HepG2 (cell line): ENCODE measurements at regions not wholly inside any gene's neighbourhood (a gene's known extent, or its start where the extent isn't known, plus 50 kb on each side); places are given as distances from the start of the nearest gene placed in this dataset.

Experiments used
- ATAC-seq: fragments of 200-7000 bp; cut with Tn5 transposase; 3 replicates; pipeline ENCODE4 v1.9.1; 2020; ENCODE audit warnings: mild to moderate bottlenecking, moderate library complexity
- BruUV-seq: library from RNA; stranded (reverse); fragments of 400-500 nt; replicated peaks from 2 replicates; lab custom pipeline; 2021; lab: Mats Ljungman, UMichigan
- CTCF ChIA-PET: fragments of 300-600 bp; formaldehyde crosslinking; extraction: SDS; loops from one replicate; lab custom pipeline; 2021; ENCODE audit warnings: low total read pairs, inconsistent platforms, low intra/inter-chr PET ratio; lab: Yijun Ruan, JAX
- POLR2A ChIA-PET: fragments of 350-600 bp; sonication (Branson Sonifier 250); formaldehyde crosslinking; loops from one replicate; lab custom pipeline; 2020; ENCODE audit warnings: antibody characterized with exemption, inconsistent platforms; lab: Yijun Ruan, JAX
- DNase-seq: peaks from one replicate; pipeline ENCODE4 v3.0.0-alpha.2; 2015; ENCODE audit warnings: low spot score
- FAIRE-seq: peaks from 3 replicates; lab custom pipeline; 2011; peaks lifted over from hg19 to GRCh38; lab: Jason Lieb, UNC
- H2AFZ ChIP-seq: one replicate; pipeline ENCODE4 v1.6.1; 2011; ENCODE audit warnings: low read length, inconsistent platforms
- H3K27ac ChIP-seq: fragments of 300-600 bp; 3 replicates; pipeline ENCODE4 v1.8.0; 2011; ENCODE audit warnings: mixed run types, mild to moderate bottlenecking, mixed read lengths, low read length, inconsistent platforms; ENCODE audit not compliant: insufficient read depth; ENCODE audit errors: extremely low read length
- H3K27me3 ChIP-seq, 2 experiments: fragments of 200-600 bp in 1 of 2; 2 replicates in 1 of 2; 3 replicates in 1 of 2; pipeline versions ENCODE4 v1.6.0 to v1.8.0; 2011; ENCODE audit warnings: low read length in 2 of 2, mild to moderate bottlenecking in 2 of 2, moderate library complexity in 2 of 2, inconsistent platforms in 1 of 2; ENCODE audit not compliant: insufficient read depth in 2 of 2, control insufficient read depth in 1 of 2
- H3K36me3 ChIP-seq, 2 experiments: fragments of 200-600 bp in 1 of 2; replicated peaks in 1 of 2; 2 replicates in 1 of 2; 3 replicates in 1 of 2; pipeline versions ENCODE4 v1.5.1 to v1.8.0; 2011; ENCODE audit warnings: low read length in 2 of 2, inconsistent platforms in 1 of 2; ENCODE audit not compliant: insufficient read depth in 2 of 2, control insufficient read depth in 1 of 2
- H3K4me1 ChIP-seq: 2 replicates; pipeline ENCODE4 v1.5.1; 2012; ENCODE audit warnings: low read length, inconsistent platforms; ENCODE audit not compliant: insufficient read depth
- H3K4me2 ChIP-seq: 2 replicates; pipeline ENCODE4 v1.6.0; 2011; ENCODE audit warnings: low read depth, low read length, inconsistent platforms
- H3K4me3 ChIP-seq, 3 experiments: fragments of 200-600 bp in 1 of 3; sonication (generic), shearing (Covaris generic) in 1 of 3; replicated peaks in 1 of 3; 2 replicates each; pipeline ENCODE4 v1.5.1; 2011 to 2016; ENCODE audit warnings: low read length in 3 of 3, inconsistent platforms in 2 of 3, low read depth in 2 of 3, mild to moderate bottlenecking in 2 of 3, control low read depth in 1 of 3, mixed read lengths in 1 of 3; ENCODE audit not compliant: insufficient read depth in 1 of 3
- H3K79me2 ChIP-seq: one replicate; pipeline ENCODE4 v1.6.1; 2011; ENCODE audit warnings: low read length, inconsistent platforms; ENCODE audit not compliant: insufficient read depth
- H3K9ac ChIP-seq: 2 replicates; pipeline ENCODE4 v1.6.0; 2011; ENCODE audit warnings: mild to moderate bottlenecking, low read depth, low read length, inconsistent platforms; ENCODE audit not compliant: insufficient read depth
- H3K9me3 ChIP-seq: 2 replicates; pipeline ENCODE4 v1.5.1; 2012; ENCODE audit warnings: mild to moderate bottlenecking, low read length
- H4K20me1 ChIP-seq: 2 replicates; pipeline ENCODE4 v1.6.0; 2011; ENCODE audit warnings: inconsistent platforms, mild to moderate bottlenecking, low read length, moderate library complexity; ENCODE audit not compliant: insufficient read depth
- NFKB2 ChIP-seq: sonication (generic); formaldehyde crosslinking; IDR thresholded peaks from 2 replicates; pipeline ENCODE4 v1.4.0; 2020; ENCODE audit warnings: missing genetic modification reagents, borderline replicate concordance
- U2AF1 ChIP-seq: fragments of 200-400 bp; formaldehyde crosslinking; optimal IDR thresholded peaks from 2 replicates; pipeline ENCODE3; 2017; ENCODE audit warnings: mild to moderate bottlenecking, low read depth, low read length
- ZNF646 ChIP-seq: sonication (generic); formaldehyde crosslinking; IDR thresholded peaks from 2 replicates; pipeline ENCODE4 v1.9.0; 2021; ENCODE audit warnings: mild to moderate bottlenecking, missing genetic modification reagents
- ZNF746 ChIP-seq: sonication (generic); formaldehyde crosslinking; IDR thresholded peaks from 2 replicates; pipeline ENCODE4 v1.8.0; 2022; ENCODE audit warnings: mild to moderate bottlenecking, missing genetic modification reagents
- WGBS: methylation state at CpG from one replicate; pipeline ENCODE4 v1.1.6; 2017; ENCODE audit warnings: low lambda C conversion rate; 5-methylcytosine and 5-hydroxymethylcytosine counted together
- in situ Hi-C: cut with HindIII; loops from 2 replicates; pipeline ENCODE4 v1.10.0; 2017; ENCODE audit warnings: low pct_unique_long_range_greater_than_20kb; ENCODE audit not compliant: extremely low pct_ligation_motif_present
- intact Hi-C: fragments of 100-400 bp; cut with micrococcal nuclease; formaldehyde crosslinking; loops from one replicate; pipeline ENCODE4 v1.10.0; 2022; ENCODE audit not compliant: unreplicated experiment
- TF ChIP-seq, protein P1 (sequence below): sonication (generic); formaldehyde crosslinking; IDR thresholded peaks from 2 replicates; pipeline ENCODE4 v1.5.0; 2020; ENCODE audit warnings: mild to moderate bottlenecking, missing genetic modification reagents, borderline replicate concordance
- TF ChIP-seq, protein P2 (sequence below): sonication (generic); formaldehyde crosslinking; IDR thresholded peaks from 2 replicates; pipeline ENCODE4 v1.5.0; 2020; ENCODE audit warnings: mild to moderate bottlenecking, missing genetic modification reagents, borderline replicate concordance

- Histone ChIP-seq H3K27me3 (no peaks in the 10 kb centered on the region), H3K79me2 (no peaks in the 10 kb centered on the region), H4K20me1 (no peaks in the 10 kb centered on the region), H3K4me3 (no peak overlapping the region), H2AFZ (no peak overlapping the region), H3K36me3 (no peaks in the 10 kb centered on the region), H3K27ac (no peak overlapping the region), H3K9me3 (no peaks in the 10 kb centered on the region), H3K4me1 (0 out of 2 replicates have a peak, but pooled peaks cover 5% of the 10 kb centered on the region), H3K9ac (no peak overlapping the region), H3K4me2 (no peak overlapping the region)
- BruUV-seq: no TSS peak
- intact Hi-C loops: no loop called here
- in situ Hi-C loops: no loop called here
- 5% methylated on average over 2 of the region's 2 CpGs for WGBS
- no peak for ATAC-seq
- TF ChIP-seq U2AF1 (no peak), ZNF746 (no peak), NFKB2 (no peak), ZNF646 (CRISPR knock-in tag) (no peak)
- TF ChIP-seq, protein P1, sequence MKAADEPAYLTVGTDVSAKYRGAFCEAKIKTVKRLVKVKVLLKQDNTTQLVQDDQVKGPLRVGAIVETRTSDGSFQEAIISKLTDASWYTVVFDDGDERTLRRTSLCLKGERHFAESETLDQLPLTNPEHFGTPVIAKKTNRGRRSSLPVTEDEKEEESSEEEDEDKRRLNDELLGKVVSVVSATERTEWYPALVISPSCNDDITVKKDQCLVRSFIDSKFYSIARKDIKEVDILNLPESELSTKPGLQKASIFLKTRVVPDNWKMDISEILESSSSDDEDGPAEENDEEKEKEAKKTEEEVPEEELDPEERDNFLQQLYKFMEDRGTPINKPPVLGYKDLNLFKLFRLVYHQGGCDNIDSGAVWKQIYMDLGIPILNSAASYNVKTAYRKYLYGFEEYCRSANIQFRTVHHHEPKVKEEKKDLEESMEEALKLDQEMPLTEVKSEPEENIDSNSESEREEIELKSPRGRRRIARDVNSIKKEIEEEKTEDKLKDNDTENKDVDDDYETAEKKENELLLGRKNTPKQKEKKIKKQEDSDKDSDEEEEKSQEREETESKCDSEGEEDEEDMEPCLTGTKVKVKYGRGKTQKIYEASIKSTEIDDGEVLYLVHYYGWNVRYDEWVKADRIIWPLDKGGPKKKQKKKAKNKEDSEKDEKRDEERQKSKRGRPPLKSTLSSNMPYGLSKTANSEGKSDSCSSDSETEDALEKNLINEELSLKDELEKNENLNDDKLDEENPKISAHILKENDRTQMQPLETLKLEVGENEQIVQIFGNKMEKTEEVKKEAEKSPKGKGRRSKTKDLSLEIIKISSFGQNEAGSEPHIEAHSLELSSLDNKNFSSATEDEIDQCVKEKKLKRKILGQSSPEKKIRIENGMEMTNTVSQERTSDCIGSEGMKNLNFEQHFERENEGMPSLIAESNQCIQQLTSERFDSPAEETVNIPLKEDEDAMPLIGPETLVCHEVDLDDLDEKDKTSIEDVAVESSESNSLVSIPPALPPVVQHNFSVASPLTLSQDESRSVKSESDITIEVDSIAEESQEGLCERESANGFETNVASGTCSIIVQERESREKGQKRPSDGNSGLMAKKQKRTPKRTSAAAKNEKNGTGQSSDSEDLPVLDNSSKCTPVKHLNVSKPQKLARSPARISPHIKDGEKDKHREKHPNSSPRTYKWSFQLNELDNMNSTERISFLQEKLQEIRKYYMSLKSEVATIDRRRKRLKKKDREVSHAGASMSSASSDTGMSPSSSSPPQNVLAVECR (CRISPR knock-in tag): no peak
- TF ChIP-seq, protein P2, sequence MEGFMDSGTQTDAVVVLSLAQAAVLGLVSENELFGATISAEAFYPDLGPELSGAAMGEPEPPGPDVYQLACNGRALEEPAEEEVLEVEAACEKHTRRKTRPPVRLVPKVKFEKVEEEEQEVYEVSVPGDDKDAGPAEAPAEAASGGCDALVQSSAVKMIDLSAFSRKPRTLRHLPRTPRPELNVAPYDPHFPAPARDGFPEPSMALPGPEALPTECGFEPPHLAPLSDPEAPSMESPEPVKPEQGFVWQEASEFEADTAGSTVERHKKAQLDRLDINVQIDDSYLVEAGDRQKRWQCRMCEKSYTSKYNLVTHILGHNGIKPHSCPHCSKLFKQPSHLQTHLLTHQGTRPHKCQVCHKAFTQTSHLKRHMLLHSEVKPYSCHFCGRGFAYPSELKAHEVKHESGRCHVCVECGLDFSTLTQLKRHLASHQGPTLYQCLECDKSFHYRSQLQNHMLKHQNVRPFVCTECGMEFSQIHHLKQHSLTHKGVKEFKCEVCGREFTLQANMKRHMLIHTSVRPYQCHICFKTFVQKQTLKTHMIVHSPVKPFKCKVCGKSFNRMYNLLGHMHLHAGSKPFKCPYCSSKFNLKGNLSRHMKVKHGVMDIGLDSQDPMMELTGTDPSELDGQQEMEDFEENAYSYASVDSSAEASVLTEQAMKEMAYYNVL (CRISPR knock-in tag): no peak
- ChIA-PET CTCF (no interaction called here), POLR2A (no interaction called here)
- no peak for FAIRE-seq
- no peak for DNase-seq
Measured at GRCh38 chrX:68937581-68937980, 108.8 kb downstream of the EFNB1 start.
